Right cardiac atrium (tissue), 5 donors: ENCODE measurements at regions not wholly inside any gene's neighbourhood (a gene's known extent, or its start where the extent isn't known, plus 50 kb on each side); places are given as distances from the start of the nearest gene placed in this dataset.

Experiments
- ATAC-seq, 2 donors: fragments of 200-7000 bp; cut with Tn5 transposase; one replicate each; pipeline versions ENCODE4 v1.8.0 to v1.9.1; 2020; ENCODE audit warnings: moderate library complexity in 2 of 2, mild to moderate bottlenecking in 1 of 2
- DNase-seq, 3 donors: peaks; one replicate each; pipeline ENCODE4 v3.0.0-alpha.2; 2020
- H3K27ac ChIP-seq: one replicate; pipeline ENCODE4 v1.5.1; 2013; ENCODE audit warnings: mild to moderate bottlenecking, low read length, control low read depth, moderate library complexity
- H3K27me3 ChIP-seq: one replicate; pipeline ENCODE4 v1.6.1; 2013; ENCODE audit not compliant: control insufficient read depth, insufficient read depth
- H3K4me1 ChIP-seq: one replicate; pipeline ENCODE4 v1.6.1; 2013; ENCODE audit warnings: low read length; ENCODE audit not compliant: control insufficient read depth, insufficient read depth
- H3K4me3 ChIP-seq: one replicate; pipeline ENCODE4 v1.5.1; 2013; ENCODE audit warnings: low read length, control low read depth
- H3K9me3 ChIP-seq: one replicate; pipeline ENCODE4 v1.6.1; 2013; ENCODE audit warnings: low read length; ENCODE audit not compliant: control insufficient read depth
- WGBS: extraction: QIAGEN DNeasy Blood & Tissue Kit; methylation state at CpG from one replicate; pipeline ENCODE4 v1.1.7; 2013; 5-methylcytosine and 5-hydroxymethylcytosine counted together
- intact Hi-C, 4 donors: fragments of 100-400 bp; cut with DNase I; formaldehyde crosslinking; loops; one replicate each; pipeline versions ENCODE4 v1.11.0 to v1.14.0; 2022 to 2023
- donor health status: healthy with polysubstance abuse.
- donor health status: DM: no; HTN: yes; CAD: no.
- donor health status: DM: no; HTN: no; CAD: no.
- donor health status: DM: no; HTN: yes; CAD: no; lungs with severe emphysema.
- donor health status: DM: yes; HTN: yes; CAD: no.

DNA sequence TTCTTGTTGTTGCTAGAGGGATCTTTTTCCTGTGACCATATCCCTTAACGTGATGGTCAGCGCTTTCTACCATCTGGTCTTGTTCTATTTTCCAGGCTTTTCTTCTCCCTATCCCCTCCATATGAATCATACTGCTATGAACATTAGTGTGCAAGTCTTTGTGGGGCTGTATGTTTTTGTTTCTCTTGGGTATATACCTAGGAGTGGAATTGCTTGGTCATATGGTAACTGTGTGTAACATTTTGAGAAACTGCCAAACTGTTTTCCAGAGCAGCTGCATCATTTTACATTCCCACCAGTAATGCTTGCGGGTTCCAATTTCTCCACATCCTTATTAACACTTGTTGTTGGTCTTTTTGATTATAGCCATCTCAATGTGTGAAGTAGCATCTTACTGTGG is 121.4 kb downstream of the SPRY1 start:
- no peak for ATAC-seq
- Histone ChIP-seq H3K4me1 (no peaks in the 10 kb centered on the region), H3K9me3 (no peaks in the 10 kb centered on the region), H3K27me3 (no peaks in the 10 kb centered on the region), H3K27ac (no peak overlapping the region), H3K4me3 (no peak overlapping the region)
- WGBS = 96% methylated on average over 3 of the region's 3 CpGs
- no peak for DNase-seq
- intact Hi-C loops = no loop called here

DNA sequence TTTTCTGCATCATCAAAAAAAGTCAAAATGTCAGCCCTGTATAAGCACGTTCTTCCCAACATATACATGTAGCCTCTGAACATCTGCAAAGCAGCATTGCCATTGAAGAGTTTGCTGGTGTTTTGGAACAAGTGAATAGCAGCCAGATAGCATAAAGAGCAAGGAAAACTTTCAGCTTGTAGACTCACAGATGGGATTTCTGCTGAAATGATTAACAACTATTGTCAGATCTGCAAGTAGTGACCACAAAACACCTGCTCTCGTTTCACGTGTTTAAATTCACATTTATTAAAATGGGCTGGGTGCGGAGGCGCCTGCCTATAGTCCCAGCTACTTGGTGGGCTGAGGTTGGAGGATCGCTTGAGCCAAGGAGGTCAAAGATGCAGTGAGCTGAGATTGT is 123.7 kb downstream of the SPRY1 start:
- H3K4me3 ChIP-seq = no peak overlapping the region
- ATAC-seq (no peak), DNase-seq (no peak)
- no peaks in the 10 kb centered on the region for H3K9me3 ChIP-seq
- 95% methylated on average over 6 of the region's 6 CpGs for whole genome bisulfite sequencing
- H3K27ac ChIP-seq = no peak overlapping the region
- intact Hi-C loops = no loop called here
- no peaks in the 10 kb centered on the region for H3K4me1 ChIP-seq
- H3K27me3 ChIP-seq = no peaks in the 10 kb centered on the region

GRCh38 chr4:123522081-123522480 is 125.5 kb downstream of the SPRY1 start:
- DNase-seq (no peak), ATAC-seq (no peak)
- Histone ChIP-seq H3K4me1 (no peaks in the 10 kb centered on the region), H3K4me3 (no peak overlapping the region), H3K9me3 (no peaks in the 10 kb centered on the region), H3K27me3 (no peaks in the 10 kb centered on the region), H3K27ac (no peak overlapping the region)
- WGBS = 88% methylated on average over 3 of the region's 3 CpGs
- intact Hi-C loops = no loop called here

GRCh38 chr4:123522646-123523045 is 126.1 kb downstream of the SPRY1 start:
- no peaks in the 10 kb centered on the region for H3K9me3 ChIP-seq
- no peak overlapping the region for H3K4me3 ChIP-seq
- ATAC-seq = no peak
- intact Hi-C loops = no loop called here
- no peaks in the 10 kb centered on the region for H3K4me1 ChIP-seq
- DNase-seq = no peak
- 68% methylated on average over 3 of the region's 3 CpGs for WGBS
- no peaks in the 10 kb centered on the region for H3K27me3 ChIP-seq
- no peak overlapping the region for H3K27ac ChIP-seq

GRCh38 chr4:123524958-123525628 is 128.5 kb downstream of the SPRY1 start:
- Histone ChIP-seq H3K27me3 (no peaks in the 10 kb centered on the region), H3K27ac (no peak overlapping the region), H3K9me3 (no peaks in the 10 kb centered on the region), H3K4me1 (no peaks in the 10 kb centered on the region), H3K4me3 (no peak overlapping the region)
- DNase-seq = no peak
- intact Hi-C loops = no loop called here
- WGBS = 95% methylated on average over 5 of the region's 5 CpGs
- no peak for ATAC-seq

DNA sequence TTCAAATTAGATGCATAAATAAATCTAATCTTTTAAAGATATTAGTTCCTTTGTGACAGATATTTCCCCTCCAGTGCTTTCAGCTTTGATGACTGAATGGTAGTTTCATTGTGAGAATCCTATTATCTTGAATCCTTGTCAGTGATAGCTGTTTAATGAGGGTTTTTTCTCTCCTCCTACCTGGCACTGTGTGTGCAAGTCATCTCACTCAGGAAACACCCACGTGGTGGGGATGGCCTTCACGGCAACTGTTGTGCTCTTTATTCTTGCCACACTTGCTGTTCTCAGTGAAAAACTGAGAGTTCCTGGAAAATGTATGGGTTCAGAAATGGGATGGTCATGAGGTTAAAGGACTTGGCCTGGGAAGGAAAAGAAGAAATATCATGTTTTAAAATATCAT is 129.9 kb downstream of the SPRY1 start:
- 51% methylated on average over 2 of the region's 2 CpGs for WGBS
- intact Hi-C loops = no loop called here
- no peak overlapping the region for H3K27ac ChIP-seq
- no peak overlapping the region for H3K4me3 ChIP-seq
- no peak for DNase-seq
- H3K27me3 ChIP-seq = no peaks in the 10 kb centered on the region
- H3K9me3 ChIP-seq = no peaks in the 10 kb centered on the region
- no peaks in the 10 kb centered on the region for H3K4me1 ChIP-seq
- no peak for ATAC-seq

GRCh38 chr4:123528501-123529277 is 132.1 kb downstream of the SPRY1 start:
- no peaks in the 10 kb centered on the region for H3K4me1 ChIP-seq
- no peak for DNase-seq
- no peak overlapping the region for H3K4me3 ChIP-seq
- no peak overlapping the region for H3K27ac ChIP-seq
- no peaks in the 10 kb centered on the region for H3K27me3 ChIP-seq
- intact Hi-C loops = no loop called here
- WGBS = 77% methylated on average over 3 of the region's 3 CpGs
- no peak for ATAC-seq
- H3K9me3 ChIP-seq = no peaks in the 10 kb centered on the region

GRCh38 chr4:123529278-123529568 is 132.6 kb downstream of the SPRY1 start:
- Histone ChIP-seq H3K9me3 (no peaks in the 10 kb centered on the region), H3K27ac (no peak overlapping the region), H3K27me3 (no peaks in the 10 kb centered on the region), H3K4me1 (no peaks in the 10 kb centered on the region), H3K4me3 (no peak overlapping the region)
- WGBS = 94% methylated on average over 2 of the region's 2 CpGs
- no peak for DNase-seq
- intact Hi-C loops = no loop called here
- no peak for ATAC-seq

DNA sequence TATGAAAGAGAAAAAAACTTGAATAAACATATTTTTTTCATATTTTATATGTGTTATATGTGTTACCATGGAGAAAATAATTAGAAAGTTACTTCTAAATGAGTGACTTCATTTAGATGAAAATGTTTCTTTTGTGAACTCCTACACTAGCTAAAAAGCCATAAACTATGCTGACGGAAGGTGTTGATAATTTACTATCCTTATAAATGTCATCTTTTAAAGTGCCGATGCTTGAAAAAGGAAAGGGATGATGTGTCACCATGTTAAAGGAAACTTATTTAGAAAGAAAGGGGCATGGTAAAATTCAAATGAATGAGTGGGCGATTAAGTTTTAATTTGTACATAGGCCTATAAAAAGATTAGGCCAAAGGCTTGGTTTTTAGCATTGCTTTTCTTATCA is 133.8 kb downstream of the SPRY1 start:
- no peaks in the 10 kb centered on the region for H3K4me1 ChIP-seq
- intact Hi-C loops = no loop called here
- 94% methylated on average over 3 of the region's 3 CpGs for WGBS
- H3K27ac ChIP-seq = no peak overlapping the region
- no peak for ATAC-seq
- DNase-seq = no peak
- H3K4me3 ChIP-seq = no peak overlapping the region
- no peaks in the 10 kb centered on the region for H3K27me3 ChIP-seq
- H3K9me3 ChIP-seq = no peaks in the 10 kb centered on the region

- DNase-seq = no peak
- Histone ChIP-seq H3K4me3 (no peak overlapping the region), H3K9me3 (no peaks in the 10 kb centered on the region), H3K4me1 (no peaks in the 10 kb centered on the region), H3K27me3 (no peaks in the 10 kb centered on the region), H3K27ac (no peak overlapping the region)
- no peak for ATAC-seq
- intact Hi-C loops = no loop called here
- WGBS = 79% methylated on average over 1 of the region's 1 CpG
Observed at GRCh38 chr4:123535037-123535748, 138.6 kb downstream of the SPRY1 start.

DNA sequence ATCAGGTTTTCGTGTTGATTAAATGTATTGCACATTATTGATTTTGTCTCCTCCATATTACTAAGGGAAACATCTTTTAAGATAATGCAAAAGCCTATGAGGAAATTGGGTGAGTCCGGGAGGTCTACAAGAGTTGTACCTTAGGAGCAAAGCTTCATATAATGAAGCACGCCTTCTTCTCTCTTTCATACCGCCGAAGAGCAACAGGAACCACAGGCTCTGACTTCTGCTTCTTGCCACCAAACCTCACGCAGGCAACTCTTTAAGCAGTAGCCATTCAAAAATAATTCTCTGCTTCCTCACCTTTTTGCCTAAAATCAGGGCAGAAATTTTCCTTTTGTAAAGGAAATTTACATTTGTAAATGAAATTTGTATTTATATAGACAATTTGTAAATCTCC is 139.6 kb downstream of the SPRY1 start:
- WGBS = 81% methylated on average over 6 of the region's 6 CpGs
- DNase-seq = no peak
- H3K27ac ChIP-seq = no peak overlapping the region
- no peaks in the 10 kb centered on the region for H3K27me3 ChIP-seq
- H3K4me3 ChIP-seq = no peak overlapping the region
- intact Hi-C loops = no loop called here
- H3K4me1 ChIP-seq = no peaks in the 10 kb centered on the region
- ATAC-seq = no peak
- H3K9me3 ChIP-seq = no peaks in the 10 kb centered on the region
